ENCODE measurements at regions not wholly inside any gene's neighbourhood (a gene's known extent, or its start where the extent isn't known, plus 50 kb on each side); places are given as distances from the start of the nearest gene placed in this dataset.

DNA sequence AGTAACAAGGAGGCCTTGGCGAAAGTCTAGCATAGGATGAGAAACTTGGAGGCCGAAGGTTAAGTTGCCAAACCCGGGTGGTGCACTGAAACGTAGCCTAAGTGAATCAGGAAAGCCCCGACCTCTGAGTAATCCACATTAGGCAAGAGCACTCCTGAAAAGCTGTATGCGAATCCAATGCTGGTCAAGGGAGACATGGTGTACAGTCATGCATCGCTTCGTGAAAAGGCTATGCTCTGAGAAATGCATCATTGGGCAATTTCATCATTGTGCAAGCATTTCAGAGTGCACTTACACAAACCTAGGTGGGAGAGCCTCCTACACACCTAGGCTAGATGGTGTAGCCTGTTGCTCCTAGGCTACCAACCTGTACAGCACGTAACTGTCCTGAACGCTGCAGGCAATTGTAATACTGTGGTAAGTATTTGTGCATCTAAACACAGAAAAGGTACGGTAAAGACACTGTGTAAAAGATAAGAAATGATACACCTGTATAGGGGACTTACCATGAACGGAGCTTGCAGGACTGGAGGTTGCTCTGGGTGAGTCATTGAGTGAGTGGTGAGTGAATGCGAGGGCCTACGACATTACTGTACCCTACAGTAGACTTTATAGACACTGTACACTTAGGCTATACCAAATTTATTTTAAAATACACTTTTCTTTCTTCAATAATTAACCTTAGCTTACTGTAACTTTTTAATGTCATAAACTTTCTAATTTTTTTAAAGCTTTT, 222.5 kb downstream of the SHQ1 start:
- no peak overlapping the region for H3K4me3 ChIP-seq
- H3K9me2 ChIP-seq (replicated peaks; ENCODE audit: insufficient read depth), result no peaks in the 10 kb centered on the region
- H3K4me2 ChIP-seq, result no peak overlapping the region
- H3K9me3 ChIP-seq (ENCODE audit: low read depth), result no peaks in the 10 kb centered on the region
- TF ChIP-seq, protein P1, sequence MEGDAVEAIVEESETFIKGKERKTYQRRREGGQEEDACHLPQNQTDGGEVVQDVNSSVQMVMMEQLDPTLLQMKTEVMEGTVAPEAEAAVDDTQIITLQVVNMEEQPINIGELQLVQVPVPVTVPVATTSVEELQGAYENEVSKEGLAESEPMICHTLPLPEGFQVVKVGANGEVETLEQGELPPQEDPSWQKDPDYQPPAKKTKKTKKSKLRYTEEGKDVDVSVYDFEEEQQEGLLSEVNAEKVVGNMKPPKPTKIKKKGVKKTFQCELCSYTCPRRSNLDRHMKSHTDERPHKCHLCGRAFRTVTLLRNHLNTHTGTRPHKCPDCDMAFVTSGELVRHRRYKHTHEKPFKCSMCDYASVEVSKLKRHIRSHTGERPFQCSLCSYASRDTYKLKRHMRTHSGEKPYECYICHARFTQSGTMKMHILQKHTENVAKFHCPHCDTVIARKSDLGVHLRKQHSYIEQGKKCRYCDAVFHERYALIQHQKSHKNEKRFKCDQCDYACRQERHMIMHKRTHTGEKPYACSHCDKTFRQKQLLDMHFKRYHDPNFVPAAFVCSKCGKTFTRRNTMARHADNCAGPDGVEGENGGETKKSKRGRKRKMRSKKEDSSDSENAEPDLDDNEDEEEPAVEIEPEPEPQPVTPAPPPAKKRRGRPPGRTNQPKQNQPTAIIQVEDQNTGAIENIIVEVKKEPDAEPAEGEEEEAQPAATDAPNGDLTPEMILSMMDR (IDR thresholded peaks at IDR 0.05; ENCODE audit: poor library complexity), result no peak
- TF ChIP-seq EZH2phosphoT487 (IDR thresholded peaks at IDR 0.05; ENCODE audit: low read depth, severe bottlenecking, unreplicated experiment) (no peak), EZH2 (IDR thresholded peaks at IDR 0.05; ENCODE audit: borderline replicate concordance) (no peak)
- H2AFZ ChIP-seq, result no peak overlapping the region
- H3K79me2 ChIP-seq, result no peaks in the 10 kb centered on the region
- H3K27ac ChIP-seq, result peak overlapping the region; percentile 29
- peak; percentile 45 for DNase-seq (ENCODE audit: low spot score)
- 84% methylated on average over 14 of the region's 14 CpGs for WGBS (ENCODE audit: low lambda C conversion rate, missing lambda C conversion rate)
- no peaks in the 10 kb centered on the region for H3K4me1 ChIP-seq (ENCODE audit: insufficient read depth)
- no peaks in the 10 kb centered on the region for H3K36me3 ChIP-seq (replicated peaks; ENCODE audit: insufficient read depth, low read depth)
- no peaks in the 10 kb centered on the region for H4K20me1 ChIP-seq (ENCODE audit: insufficient read depth, poor library complexity, severe bottlenecking)
- no peaks in the 10 kb centered on the region for H3K27me3 ChIP-seq

DNA sequence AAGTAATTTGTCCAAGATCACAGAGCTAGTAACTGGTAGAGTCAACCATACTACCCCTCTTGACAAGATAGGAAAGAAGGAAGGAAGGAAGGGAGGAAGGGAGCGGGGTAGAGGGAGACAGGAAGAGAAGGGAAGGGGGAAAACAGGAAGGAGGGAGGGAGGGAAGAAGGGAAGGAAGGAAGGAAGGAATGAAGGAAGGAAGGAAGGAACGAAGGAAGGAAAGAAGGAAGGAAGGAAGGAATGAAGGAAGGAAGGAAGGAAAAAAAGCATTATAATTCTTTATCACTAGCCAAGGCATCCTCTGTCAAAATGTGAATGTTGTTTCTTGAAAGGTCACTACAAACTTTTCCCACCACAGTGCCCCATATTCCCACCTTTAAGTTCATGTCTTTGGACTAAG, 223.6 kb downstream of the SHQ1 start:
- H4K20me1 ChIP-seq (ENCODE audit: insufficient read depth, poor library complexity, severe bottlenecking), result no peaks in the 10 kb centered on the region
- no peak overlapping the region for H3K4me2 ChIP-seq
- no peaks in the 10 kb centered on the region for H3K4me1 ChIP-seq (ENCODE audit: insufficient read depth)
- H3K9me3 ChIP-seq (ENCODE audit: low read depth), result no peaks in the 10 kb centered on the region
- 40% methylated on average over 1 of the region's 2 CpGs for WGBS (ENCODE audit: low lambda C conversion rate, missing lambda C conversion rate)
- no peak overlapping the region for H3K27ac ChIP-seq
- H3K36me3 ChIP-seq (replicated peaks; ENCODE audit: insufficient read depth, low read depth), result no peaks in the 10 kb centered on the region
- H3K9me2 ChIP-seq (replicated peaks; ENCODE audit: insufficient read depth), result no peaks in the 10 kb centered on the region
- H3K27me3 ChIP-seq, result no peaks in the 10 kb centered on the region
- H3K79me2 ChIP-seq, result no peaks in the 10 kb centered on the region
- no peak overlapping the region for H3K4me3 ChIP-seq
- TF ChIP-seq EZH2 (IDR thresholded peaks at IDR 0.05; ENCODE audit: borderline replicate concordance) (no peak), EZH2phosphoT487 (IDR thresholded peaks at IDR 0.05; ENCODE audit: low read depth, severe bottlenecking, unreplicated experiment) (no peak)
- TF ChIP-seq, protein P1 (IDR thresholded peaks at IDR 0.05; ENCODE audit: poor library complexity), result no peak
- H2AFZ ChIP-seq, result no peak overlapping the region
- DNase-seq (ENCODE audit: low spot score), result no peak

DNA sequence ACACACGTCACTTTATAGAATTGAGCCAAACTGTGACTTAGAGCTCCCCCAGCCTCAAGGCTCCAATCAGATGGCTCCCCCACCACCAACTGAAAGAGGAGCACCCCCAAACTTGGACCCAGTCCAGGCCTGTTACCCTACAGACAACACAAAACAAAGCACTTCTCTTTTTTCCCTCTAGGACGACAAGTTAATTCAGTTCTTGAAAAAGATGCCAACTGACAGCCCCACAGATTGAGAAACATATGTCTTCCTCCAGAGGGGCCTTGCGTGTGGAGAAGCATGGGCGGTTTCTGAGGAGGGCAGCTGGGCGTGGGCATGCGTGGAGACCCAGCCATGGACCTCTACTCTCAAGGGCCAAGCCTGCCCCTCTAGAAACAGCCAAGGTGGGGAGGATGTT, 229.5 kb downstream of the SHQ1 start:
- H3K79me2 ChIP-seq, result no peaks in the 10 kb centered on the region
- H3K9me2 ChIP-seq (replicated peaks; ENCODE audit: insufficient read depth), result no peaks in the 10 kb centered on the region
- no peak for DNase-seq (ENCODE audit: low spot score)
- H3K4me3 ChIP-seq, result no peak overlapping the region
- H3K4me2 ChIP-seq, result no peak overlapping the region
- no peaks in the 10 kb centered on the region for H3K9me3 ChIP-seq (ENCODE audit: low read depth)
- H4K20me1 ChIP-seq (ENCODE audit: insufficient read depth, poor library complexity, severe bottlenecking), result no peaks in the 10 kb centered on the region
- no peaks in the 10 kb centered on the region for H3K4me1 ChIP-seq (ENCODE audit: insufficient read depth)
- 94% methylated on average over 6 of the region's 6 CpGs for WGBS (ENCODE audit: low lambda C conversion rate, missing lambda C conversion rate)
- H3K27ac ChIP-seq, result no peak overlapping the region
- no peaks in the 10 kb centered on the region for H3K36me3 ChIP-seq (replicated peaks; ENCODE audit: insufficient read depth, low read depth)
- H3K27me3 ChIP-seq, result no peaks in the 10 kb centered on the region
- TF ChIP-seq EZH2phosphoT487 (IDR thresholded peaks at IDR 0.05; ENCODE audit: low read depth, severe bottlenecking, unreplicated experiment), result no peak
- TF ChIP-seq, protein P1 (IDR thresholded peaks at IDR 0.05; ENCODE audit: poor library complexity), result no peak
- no peak overlapping the region for H2AFZ ChIP-seq

Data from hepatocyte (in vitro differentiated cells).